ENCODE measurements at regions not wholly inside any gene's neighbourhood (a gene's known extent, or its start where the extent isn't known, plus 50 kb on each side); places are given as distances from the start of the nearest gene placed in this dataset.

GRCh38 chr17:33664116-33664840, 371.2 kb upstream of the ASIC2 start:
- Histone ChIP-seq H3K9me3 (no peaks in the 10 kb centered on the region), H3K4me1 (no peaks in the 10 kb centered on the region), H3K27me3 (peaks cover 7% of the 10 kb centered on the region), H3K36me3 (no peaks in the 10 kb centered on the region), H3K4me3 (no peak overlapping the region), H3K27ac (no peak overlapping the region)
- no peak for ATAC-seq
- TF ChIP-seq CTCF (IDR thresholded peaks at IDR 0.05) (no peak), EP300 (IDR thresholded peaks at IDR 0.05) (no peak), POLR2AphosphoS5 (IDR thresholded peaks at IDR 0.05) (no peak), POLR2A (IDR thresholded peaks at IDR 0.05) (no peak)
- WGBS, 2 donors (ENCODE audit: low coverage in 1 of 2), result 54 to 73% methylated on average over 8 of the region's 8 CpGs

- H3K4me3 ChIP-seq, result no peak overlapping the region
- WGBS, 2 donors (ENCODE audit: low coverage in 1 of 2), result 81 to 89% methylated on average over 12 of the region's 12 CpGs
- peaks cover 7% of the 10 kb centered on the region for H3K27me3 ChIP-seq
- no peak for ATAC-seq
- TF ChIP-seq POLR2AphosphoS5 (IDR thresholded peaks at IDR 0.05) (no peak), POLR2A (IDR thresholded peaks at IDR 0.05) (no peak), CTCF (IDR thresholded peaks at IDR 0.05) (no peak), EP300 (IDR thresholded peaks at IDR 0.05) (no peak)
- no peaks in the 10 kb centered on the region for H3K36me3 ChIP-seq
- H3K27ac ChIP-seq, result no peak overlapping the region
- H3K4me1 ChIP-seq, result no peaks in the 10 kb centered on the region
- no peaks in the 10 kb centered on the region for H3K9me3 ChIP-seq
Observed at GRCh38 chr17:33667052-33667509, 374.0 kb upstream of the ASIC2 start.

- H3K36me3 ChIP-seq, result no peaks in the 10 kb centered on the region
- H3K4me3 ChIP-seq, result no peak overlapping the region
- WGBS, 2 donors (ENCODE audit: low coverage in 1 of 2), result 58 to 68% methylated on average over 2 to 3 of the region's 4 CpGs
- H3K4me1 ChIP-seq, result no peaks in the 10 kb centered on the region
- peaks cover 7% of the 10 kb centered on the region for H3K27me3 ChIP-seq
- ATAC-seq, result no peak
- TF ChIP-seq EP300 (IDR thresholded peaks at IDR 0.05), result no peak
- no peak for TF ChIP-seq POLR2A (IDR thresholded peaks at IDR 0.05)
- TF ChIP-seq POLR2AphosphoS5 (IDR thresholded peaks at IDR 0.05), result no peak
- no peak for TF ChIP-seq CTCF (IDR thresholded peaks at IDR 0.05)
- H3K27ac ChIP-seq, result no peak overlapping the region
- no peaks in the 10 kb centered on the region for H3K9me3 ChIP-seq
Observed at GRCh38 chr17:33667671-33668070, 374.6 kb upstream of the ASIC2 start.

- 90% methylated on average over 3 of the region's 3 CpGs; no CpG with 5 or more reads in 1 of the 2 donors for WGBS, 2 donors (ENCODE audit: low coverage in 1 of 2)
- TF ChIP-seq CTCF (IDR thresholded peaks at IDR 0.05) (no peak), POLR2AphosphoS5 (IDR thresholded peaks at IDR 0.05) (no peak), EP300 (IDR thresholded peaks at IDR 0.05) (no peak), POLR2A (IDR thresholded peaks at IDR 0.05) (no peak)
Observed at GRCh38 chr17:33668516-33668915, 375.4 kb upstream of the ASIC2 start.

GRCh38 chr17:33671491-33671890, 378.4 kb upstream of the ASIC2 start:
- TF ChIP-seq CTCF (IDR thresholded peaks at IDR 0.05) (no peak), POLR2AphosphoS5 (IDR thresholded peaks at IDR 0.05) (no peak), EP300 (IDR thresholded peaks at IDR 0.05) (no peak), POLR2A (IDR thresholded peaks at IDR 0.05) (no peak)
- no peaks in the 10 kb centered on the region for H3K36me3 ChIP-seq
- no peak overlapping the region for H3K27ac ChIP-seq
- ATAC-seq, result no peak
- WGBS, 2 donors (ENCODE audit: low coverage in 1 of 2), result 83 to 93% methylated on average over 3 to 5 of the region's 5 CpGs
- H3K4me1 ChIP-seq, result no peaks in the 10 kb centered on the region
- H3K9me3 ChIP-seq, result no peaks in the 10 kb centered on the region
- no peak overlapping the region for H3K4me3 ChIP-seq
- H3K27me3 ChIP-seq, result peaks cover under 1% of the 10 kb centered on the region

More at GRCh38 chr17:33668516-33668915, 375.4 kb upstream of the ASIC2 start:
- no peaks in the 10 kb centered on the region for H3K36me3 ChIP-seq
- no peak for ATAC-seq
- H3K27me3 ChIP-seq, result peaks cover 7% of the 10 kb centered on the region
- no peaks in the 10 kb centered on the region for H3K4me1 ChIP-seq
- H3K4me3 ChIP-seq, result no peak overlapping the region
- H3K27ac ChIP-seq, result no peak overlapping the region
- H3K9me3 ChIP-seq, result no peaks in the 10 kb centered on the region

All from gastroesophageal sphincter (tissue), 4 donors.